ENCODE measurements at regions not wholly inside any gene's neighbourhood (a gene's known extent, or its start where the extent isn't known, plus 50 kb on each side); places are given as distances from the start of the nearest gene placed in this dataset.
"Not testable (repeated sequence)": the region's sequence is repeated elsewhere in the genome, so short reads cannot be mapped to it uniquely, and the experiment has no call there.

DNA sequence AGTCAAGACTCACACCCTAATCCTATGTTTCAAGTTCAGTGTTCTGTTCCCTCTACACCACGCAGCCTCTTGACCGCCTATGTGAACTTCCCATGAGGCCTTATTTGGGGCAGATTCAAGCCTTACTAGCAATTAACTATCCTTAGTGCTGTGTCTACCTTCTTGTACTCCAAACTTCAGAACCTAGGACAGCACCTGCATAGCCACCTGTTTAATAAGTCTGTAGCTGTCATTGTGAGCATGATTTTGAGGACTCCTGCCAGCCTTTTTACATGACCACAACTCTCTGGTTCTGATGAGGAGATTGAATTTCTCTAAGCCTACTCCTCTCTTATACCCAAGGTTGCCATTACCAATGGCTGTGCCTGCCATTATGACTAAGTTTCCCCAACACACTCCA lies 50.8 kb upstream of the PCSK1 start:
- DNase-seq: no peak

DNA sequence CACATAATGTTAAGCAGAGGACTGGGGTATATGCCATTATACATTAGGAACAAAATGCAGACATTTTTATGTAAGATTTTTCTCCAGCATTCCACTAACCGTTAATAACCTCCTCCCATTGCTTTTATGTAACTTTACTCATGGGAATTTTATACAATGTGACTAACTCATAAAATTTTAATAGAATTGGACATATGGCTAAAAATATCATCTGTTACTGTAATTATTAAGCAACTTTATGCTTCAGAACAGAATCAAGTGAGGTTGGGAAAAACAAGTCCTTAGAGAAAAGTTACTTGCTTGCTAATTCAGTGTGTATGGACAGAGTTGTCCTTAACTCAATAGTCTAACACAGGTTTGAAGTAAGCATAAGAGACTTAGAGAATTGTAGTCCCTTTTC lies 54.8 kb upstream of the PCSK1 start:
- DNase-seq: no peak

DNA sequence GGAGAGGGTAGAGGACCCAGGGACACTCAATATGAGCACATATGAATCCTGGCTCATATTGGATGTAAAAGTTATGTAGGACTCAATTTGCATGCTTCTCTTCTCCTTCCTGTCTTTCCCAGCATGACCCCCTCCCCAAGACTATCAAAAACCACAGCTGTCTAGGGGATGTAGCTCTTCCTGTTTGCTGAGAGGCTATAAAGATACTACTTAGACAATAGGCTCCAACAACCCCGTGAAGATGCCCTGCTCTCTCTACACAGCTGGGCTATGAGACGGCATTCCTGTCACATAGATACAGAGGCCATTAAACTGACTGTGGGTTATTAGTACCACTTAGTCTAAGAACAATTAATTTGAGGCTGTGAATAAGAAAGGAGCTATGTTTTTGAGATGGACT lies 56.5 kb upstream of the PCSK1 start:
- no peak for DNase-seq

DNA sequence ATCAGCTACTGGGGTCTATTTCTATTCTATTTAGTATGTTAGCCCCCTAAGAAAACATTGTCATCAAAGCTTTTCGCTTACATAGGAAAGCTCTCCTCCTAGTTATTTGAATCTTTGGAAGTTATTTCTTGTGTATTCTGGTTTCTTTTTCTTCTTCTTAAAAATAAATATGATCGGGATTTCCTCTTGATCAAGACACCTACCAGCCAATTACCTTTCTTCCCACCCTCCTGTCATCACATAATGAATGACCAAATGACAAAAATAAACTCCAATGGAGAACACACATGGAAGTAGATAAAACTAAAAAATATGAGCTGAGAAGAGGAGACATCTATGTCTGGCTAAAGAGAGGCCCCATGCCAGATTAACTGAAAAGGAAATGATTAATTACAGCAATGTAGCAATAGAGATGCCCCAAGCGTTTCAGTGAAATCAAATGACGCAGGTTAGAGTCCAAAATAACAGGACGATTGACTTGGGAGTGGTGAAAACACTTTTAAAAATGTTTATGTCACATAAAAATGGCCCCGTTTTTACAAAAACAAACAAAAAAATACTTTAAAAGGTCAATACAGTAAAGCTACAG lies 59.5 kb upstream of the PCSK1 start:
- DNase-seq: no peak

- DNase-seq: no peak
Observed at GRCh38 chr5:96493219-96493790, 60.3 kb upstream of the PCSK1 start.

GRCh38 chr5:96495412-96495811 lies 62.4 kb upstream of the PCSK1 start:
- not testable (repeated sequence) for DNase-seq

DNA sequence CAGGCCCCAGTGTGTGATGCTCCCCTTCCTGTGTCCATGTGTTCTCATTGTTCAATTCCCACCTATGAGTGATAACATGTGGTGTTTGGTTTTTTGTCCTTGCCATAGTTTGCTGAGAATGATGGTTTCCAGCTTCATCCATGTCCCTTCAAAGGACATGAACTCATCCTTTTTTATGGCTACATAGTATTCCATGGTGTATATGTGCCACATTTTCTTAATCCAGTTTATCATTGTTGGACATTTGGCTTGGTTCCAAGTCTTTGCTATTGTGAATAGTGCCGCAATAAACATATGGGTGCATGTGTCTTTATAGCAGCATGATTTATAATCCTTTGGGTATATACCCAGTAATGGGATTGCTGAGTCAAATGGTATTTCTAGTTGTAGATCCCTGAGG lies 64.0 kb upstream of the PCSK1 start:
- DNase-seq: not testable (repeated sequence)

DNA sequence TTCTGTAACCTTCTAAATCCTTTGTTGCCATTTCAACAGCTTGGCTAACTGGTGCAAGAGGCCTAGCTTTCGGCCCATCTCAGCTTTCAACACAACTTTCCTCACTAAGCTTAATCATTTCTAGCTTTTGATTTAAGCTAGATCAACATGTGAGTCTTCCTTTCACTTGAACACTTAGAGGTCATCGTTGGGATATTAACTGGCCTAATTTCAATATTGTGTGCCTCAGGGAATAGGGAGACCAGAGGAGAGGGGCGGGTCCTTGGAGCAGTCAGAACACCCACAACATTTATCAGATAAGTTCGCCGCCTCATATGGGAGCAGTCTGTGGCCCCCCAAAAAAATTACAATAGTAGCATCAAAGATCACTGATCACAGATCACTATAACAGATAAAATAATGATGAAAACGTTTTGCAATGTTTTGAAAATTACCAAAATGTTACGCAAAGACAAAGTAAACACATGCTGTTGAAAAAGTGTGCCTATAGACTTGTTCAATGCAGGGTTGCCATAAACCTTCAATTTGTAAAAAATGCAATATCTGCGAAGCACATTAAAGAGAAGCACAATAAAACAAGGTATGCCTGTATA lies 66.8 kb upstream of the PCSK1 start:
- DNase-seq: no peak

GRCh38 chr5:96501991-96502646 lies 69.1 kb upstream of the PCSK1 start:
- DNase-seq: no peak

GRCh38 chr5:96503501-96504236 lies 70.6 kb upstream of the PCSK1 start:
- DNase-seq: no peak

- DNase-seq: no peak
Observed at GRCh38 chr5:96506376-96506775, 73.3 kb upstream of the PCSK1 start.

DNA sequence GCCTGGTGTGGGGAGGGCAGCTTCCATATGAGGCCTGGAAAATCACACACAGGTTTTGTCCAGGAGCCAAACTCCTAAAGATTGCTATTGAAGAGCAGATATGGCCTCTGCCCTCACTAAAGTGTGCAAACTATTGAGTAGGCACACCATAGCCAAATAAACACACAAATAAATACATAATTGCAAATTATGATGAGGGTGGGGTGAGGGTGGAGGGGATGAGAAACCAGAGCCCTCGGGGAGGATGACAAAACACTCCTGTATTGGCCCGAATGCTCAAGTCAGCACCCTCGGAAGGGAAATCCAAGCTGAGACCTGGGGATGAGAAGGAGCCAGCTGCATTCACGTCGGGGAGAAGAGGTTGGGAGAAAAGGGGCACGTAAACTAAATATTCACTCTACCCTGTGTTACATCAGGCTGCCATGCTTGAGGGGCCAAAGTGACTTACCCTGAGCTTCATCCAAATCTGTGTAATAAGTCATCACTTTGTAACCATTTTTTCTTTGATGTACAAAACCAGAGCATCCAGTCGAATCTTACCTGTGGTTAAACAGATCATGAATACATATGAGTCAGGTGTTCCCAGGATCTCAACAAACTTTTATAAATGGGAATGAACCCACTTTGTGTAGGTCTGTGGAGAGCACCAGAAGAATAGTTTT lies 73.9 kb upstream of the PCSK1 start:
- no peak for DNase-seq

DNA sequence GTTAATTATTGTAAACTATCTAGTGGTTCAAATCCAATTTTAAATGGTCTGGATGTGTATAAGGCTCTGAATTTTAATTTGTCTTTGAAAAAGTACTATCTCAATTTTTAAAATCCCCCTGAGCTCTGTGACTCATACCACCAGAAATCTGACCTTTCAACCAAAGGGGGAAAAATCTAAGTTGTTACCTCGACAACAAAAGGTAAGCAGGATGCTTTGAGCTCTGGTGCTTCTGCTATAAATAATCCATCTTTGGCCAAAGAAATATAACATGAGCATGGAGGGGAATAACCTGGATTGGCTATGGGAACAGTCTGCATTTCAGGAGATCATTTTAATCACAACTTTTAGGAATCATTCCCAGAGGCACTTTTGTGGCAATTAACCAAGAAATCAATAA lies 76.3 kb upstream of the PCSK1 start:
- DNase-seq: no peak

GRCh38 chr5:96509721-96510350 lies 76.8 kb upstream of the PCSK1 start:
- DNase-seq: no peak

DNA sequence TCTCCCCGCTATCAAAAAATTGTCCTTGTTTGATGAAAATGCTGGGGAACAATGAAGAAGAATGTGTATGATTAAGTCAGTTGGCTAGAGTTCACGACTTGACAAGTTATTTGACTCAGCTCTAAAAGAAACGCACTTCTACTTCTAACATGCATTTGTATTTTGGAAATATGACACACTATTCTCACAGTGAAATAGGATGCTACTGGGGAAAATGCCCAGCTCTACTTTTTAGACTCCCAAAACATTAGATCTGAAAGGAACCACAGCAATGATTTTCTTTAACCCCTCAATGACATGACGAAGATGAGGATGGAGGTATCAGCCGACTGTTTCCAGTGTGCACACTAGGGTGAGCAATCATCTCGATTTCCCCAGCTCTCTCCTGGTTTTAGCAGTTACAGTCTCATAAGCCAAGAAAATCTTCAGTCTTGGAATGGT lies 83.6 kb upstream of the PCSK1 start:
- no peak for DNase-seq

DNA sequence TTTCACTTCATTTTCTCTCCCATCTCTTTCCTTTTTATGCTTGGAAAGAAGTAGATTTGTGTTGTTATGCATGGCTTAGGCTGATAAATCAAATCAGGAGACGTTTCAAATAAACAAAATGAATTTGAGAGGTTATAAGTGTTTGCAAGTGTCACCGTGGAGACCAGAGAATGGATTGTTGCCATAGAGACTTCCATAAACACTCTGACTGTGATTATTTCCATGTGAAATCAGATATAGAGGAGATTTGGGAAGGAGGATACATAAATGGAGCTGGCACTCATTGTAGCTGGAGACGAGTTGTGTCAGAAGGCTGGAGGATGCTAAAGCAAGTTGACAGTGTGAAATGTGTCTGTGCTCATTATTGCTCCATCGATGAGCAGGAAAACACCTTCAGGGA lies 84.2 kb upstream of the PCSK1 start:
- no peak for DNase-seq

DNA sequence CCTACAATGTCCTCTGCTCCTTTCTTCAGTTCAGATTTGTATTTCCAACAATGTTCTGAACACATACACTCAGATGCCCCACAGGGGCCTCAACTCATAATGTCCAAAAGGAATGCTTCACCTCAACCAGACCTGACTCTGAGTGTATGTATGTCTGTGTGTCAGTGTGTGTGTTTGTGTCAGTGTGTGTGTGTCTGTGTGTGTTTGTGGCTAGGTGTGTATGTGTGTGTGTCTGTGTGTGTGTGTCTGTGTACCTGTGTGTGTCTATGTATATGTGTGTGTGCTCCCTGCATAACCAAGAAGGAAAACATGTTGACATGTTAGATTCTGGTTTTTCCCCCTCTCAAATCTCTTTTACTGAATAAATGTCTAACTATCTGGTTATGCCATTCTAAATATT lies 87.3 kb upstream of the PCSK1 start:
- no peak for DNase-seq

- no peak for DNase-seq
Observed at GRCh38 chr5:96522635-96523355, 89.7 kb upstream of the PCSK1 start.

GRCh38 chr5:96527768-96528661 lies 95.0 kb upstream of the PCSK1 start:
- DNase-seq: no peak

DNA sequence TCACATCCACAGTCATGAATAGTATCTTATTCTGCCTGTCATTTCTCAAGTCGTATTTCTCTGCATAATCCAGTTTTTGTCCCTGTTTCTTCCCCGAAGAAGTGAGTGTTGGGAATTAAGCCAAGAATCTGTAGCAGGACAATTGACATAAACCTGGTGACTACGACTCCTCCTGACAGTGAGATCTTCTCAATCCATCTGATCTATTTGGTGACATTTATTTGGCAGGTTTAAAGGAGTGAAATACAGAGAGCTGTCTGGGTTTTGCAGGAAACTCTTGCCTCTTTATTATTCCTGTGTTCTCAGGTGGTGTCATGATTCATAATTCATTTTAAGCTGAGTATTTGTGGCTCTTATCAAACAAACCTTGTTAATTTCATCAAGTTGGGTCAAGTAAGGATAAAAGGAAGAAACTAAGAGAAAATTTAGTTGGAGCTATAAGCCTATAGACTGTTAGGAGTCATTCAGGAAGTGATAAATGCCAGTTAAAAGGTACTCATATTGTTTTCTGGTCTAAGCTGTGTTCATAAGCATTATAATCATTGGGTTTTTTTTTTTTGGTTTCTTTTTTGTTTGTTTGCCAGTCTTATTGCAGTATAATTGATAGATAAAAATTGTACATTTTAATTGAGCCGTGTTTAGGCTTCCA lies 95.9 kb upstream of the PCSK1 start:
- DNase-seq: no peak
